ENCODE measurements at regions not wholly inside any gene's neighbourhood (a gene's known extent, or its start where the extent isn't known, plus 50 kb on each side); places are given as distances from the start of the nearest gene placed in this dataset.
A peak's percentile ranks its signal among the peaks of the same experiment; 100 is the strongest.

DNA sequence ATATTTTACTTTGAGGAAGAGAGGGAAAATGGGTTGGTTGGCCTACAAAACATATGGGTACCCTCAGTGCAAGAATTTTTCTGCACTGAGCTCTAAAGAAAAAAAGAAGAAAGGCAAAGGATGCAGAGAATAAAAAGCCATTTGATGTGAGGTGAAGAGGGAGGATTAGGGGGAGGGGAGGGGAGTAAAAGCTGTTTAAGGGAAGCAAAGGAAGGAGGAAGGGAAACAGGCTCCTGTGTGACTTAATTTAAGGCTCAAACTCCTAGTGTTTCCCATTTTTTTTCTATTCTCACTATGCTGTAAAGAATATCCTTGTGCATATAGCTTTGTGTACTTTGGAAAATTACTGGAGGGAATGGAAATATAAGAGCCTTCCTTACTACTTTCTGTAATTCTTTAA, 78.7 kb downstream of the NKX2-1 start:
- H3K27ac ChIP-seq = no peak overlapping the region
- DNase-seq (no peak), ATAC-seq (no peak)
- intact Hi-C loops (cut with DNase I) = no loop called here
- H3K9me3 ChIP-seq = no peaks in the 10 kb centered on the region
- no peak overlapping the region for H3K4me3 ChIP-seq
- H3K4me1 ChIP-seq = no peaks in the 10 kb centered on the region
- TF ChIP-seq, protein P1, sequence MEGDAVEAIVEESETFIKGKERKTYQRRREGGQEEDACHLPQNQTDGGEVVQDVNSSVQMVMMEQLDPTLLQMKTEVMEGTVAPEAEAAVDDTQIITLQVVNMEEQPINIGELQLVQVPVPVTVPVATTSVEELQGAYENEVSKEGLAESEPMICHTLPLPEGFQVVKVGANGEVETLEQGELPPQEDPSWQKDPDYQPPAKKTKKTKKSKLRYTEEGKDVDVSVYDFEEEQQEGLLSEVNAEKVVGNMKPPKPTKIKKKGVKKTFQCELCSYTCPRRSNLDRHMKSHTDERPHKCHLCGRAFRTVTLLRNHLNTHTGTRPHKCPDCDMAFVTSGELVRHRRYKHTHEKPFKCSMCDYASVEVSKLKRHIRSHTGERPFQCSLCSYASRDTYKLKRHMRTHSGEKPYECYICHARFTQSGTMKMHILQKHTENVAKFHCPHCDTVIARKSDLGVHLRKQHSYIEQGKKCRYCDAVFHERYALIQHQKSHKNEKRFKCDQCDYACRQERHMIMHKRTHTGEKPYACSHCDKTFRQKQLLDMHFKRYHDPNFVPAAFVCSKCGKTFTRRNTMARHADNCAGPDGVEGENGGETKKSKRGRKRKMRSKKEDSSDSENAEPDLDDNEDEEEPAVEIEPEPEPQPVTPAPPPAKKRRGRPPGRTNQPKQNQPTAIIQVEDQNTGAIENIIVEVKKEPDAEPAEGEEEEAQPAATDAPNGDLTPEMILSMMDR (IDR thresholded peaks at IDR 0.05) = no peak
- TF ChIP-seq POLR2A (IDR thresholded peaks at IDR 0.05) = no peak
- H3K27me3 ChIP-seq = no peaks in the 10 kb centered on the region
- H3K36me3 ChIP-seq (replicated peaks in 1 of 2; ENCODE audit: insufficient read depth in 1 of 2, low read depth in 2 of 2) = no peaks in the 10 kb centered on the region

DNA sequence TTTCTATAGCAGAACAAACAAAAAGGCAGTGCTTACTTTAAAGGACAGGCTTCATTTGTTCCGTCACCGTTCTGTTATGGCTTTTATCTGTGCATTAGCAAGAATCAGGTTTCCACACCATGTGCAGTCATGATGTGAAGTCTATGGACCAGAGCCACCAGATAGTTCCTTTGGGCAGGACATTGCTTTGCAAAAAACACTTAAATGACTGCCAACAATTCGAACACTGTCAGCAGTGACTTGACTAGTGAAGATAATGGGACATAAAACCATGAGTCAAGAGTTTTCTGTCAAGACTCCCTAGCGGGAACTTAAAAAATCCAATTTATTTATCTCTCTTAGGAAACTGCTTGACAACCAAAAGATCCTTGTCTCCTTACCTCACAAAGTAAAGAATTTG, 80.3 kb downstream of the NKX2-1 start:
- intact Hi-C loops (cut with DNase I) = no loop called here

DNA sequence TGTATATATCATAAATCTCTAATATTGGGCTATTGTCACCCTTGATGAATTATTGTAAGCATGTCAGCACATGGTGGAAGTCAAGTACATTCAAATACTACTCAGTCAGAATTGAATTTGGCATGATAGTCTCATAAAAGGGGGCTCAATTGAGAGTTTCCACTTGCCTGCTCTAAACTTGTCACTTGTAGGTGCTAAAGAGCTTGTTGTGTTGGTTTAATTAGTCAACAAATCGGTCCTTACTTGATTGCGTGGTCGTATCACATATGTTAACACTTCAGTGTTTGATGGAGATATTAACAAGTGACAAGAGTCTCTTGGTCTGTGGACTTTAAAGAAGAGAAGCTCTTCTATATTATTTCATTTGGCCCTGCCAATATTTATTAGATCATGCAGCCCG, 81.1 kb downstream of the NKX2-1 start:
- Histone ChIP-seq H3K27ac (no peak overlapping the region), H3K4me3 (no peak overlapping the region), H3K9me3 (no peaks in the 10 kb centered on the region), H3K36me3 (replicated peaks in 1 of 2; ENCODE audit: insufficient read depth in 1 of 2, low read depth in 2 of 2) (no peaks in the 10 kb centered on the region), H3K4me1 (no peaks in the 10 kb centered on the region), H3K27me3 (no peaks in the 10 kb centered on the region)
- intact Hi-C loops (cut with DNase I) = no loop called here
- 22 to 39% methylated on average over 4 of the region's 4 CpGs for WGBS, 2 donors
- no peak for DNase-seq
- TF ChIP-seq, protein P1 (IDR thresholded peaks at IDR 0.05) = no peak
- no peak for TF ChIP-seq POLR2A (IDR thresholded peaks at IDR 0.05)
- no peak for ATAC-seq

More for the DNA sequence above, 80.3 kb downstream of the NKX2-1 start:
- ATAC-seq (no peak), DNase-seq (no peak)
- Histone ChIP-seq H3K27me3 (no peaks in the 10 kb centered on the region), H3K36me3 (replicated peaks in 1 of 2; ENCODE audit: insufficient read depth in 1 of 2, low read depth in 2 of 2) (no peaks in the 10 kb centered on the region), H3K4me1 (no peaks in the 10 kb centered on the region), H3K4me3 (no peak overlapping the region), H3K27ac (no peak overlapping the region), H3K9me3 (no peaks in the 10 kb centered on the region)
- WGBS, 2 donors = 17 to 24% methylated on average over 4 of the region's 4 CpGs
- TF ChIP-seq, protein P1 (IDR thresholded peaks at IDR 0.05) = no peak

GRCh38 chr14:36430662-36431084, 89.4 kb downstream of the NKX2-1 start:
- peak in 2 of 3 donors; percentile 23 to 54 for TF ChIP-seq POLR2A (IDR thresholded peaks at IDR 0.05)
- TF ChIP-seq, protein P1 (IDR thresholded peaks at IDR 0.05) = no peak
- Histone ChIP-seq H3K27ac (peak overlapping the region in 2 of 4 donors; percentile 21 to 73), H3K9me3 (no peaks in the 10 kb centered on the region), H3K4me1 (peaks cover 16% of the 10 kb centered on the region), H3K27me3 (no peaks in the 10 kb centered on the region), H3K4me3 (no peak overlapping the region), H3K36me3 (replicated peaks in 1 of 2; ENCODE audit: insufficient read depth in 1 of 2, low read depth in 2 of 2) (no peaks in the 10 kb centered on the region)
- intact Hi-C loops (cut with DNase I) = no loop called here
- DNase-seq (peak; percentile 50 to 67 (median 59)), ATAC-seq (peak; percentile 98)
- 22 to 32% methylated on average over 5 of the region's 5 CpGs for WGBS, 2 donors

DNA sequence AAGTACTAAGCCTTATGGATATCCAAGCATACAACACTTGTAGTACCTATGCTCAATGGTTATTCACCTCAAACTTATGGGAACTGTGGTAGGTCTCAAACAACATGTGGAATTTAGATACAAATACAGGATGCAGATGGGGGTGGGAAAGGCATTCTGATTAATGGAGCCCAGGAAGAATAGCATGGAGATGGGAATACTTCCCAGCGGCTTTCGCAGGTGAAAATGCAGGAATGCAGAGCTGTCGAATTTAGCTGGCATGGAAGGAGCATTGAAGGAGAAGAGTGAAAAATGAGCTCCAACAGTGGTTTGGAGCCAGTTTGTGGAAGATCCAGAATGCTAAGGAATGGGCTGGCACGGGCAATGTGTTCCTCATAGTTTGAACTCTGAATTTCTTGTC, 89.9 kb downstream of the NKX2-1 start:
- intact Hi-C loops (cut with DNase I) = no loop called here

More for the DNA sequence above, 89.9 kb downstream of the NKX2-1 start:
- TF ChIP-seq, protein P1 (IDR thresholded peaks at IDR 0.05) = no peak
- TF ChIP-seq POLR2A (IDR thresholded peaks at IDR 0.05) = no peak
- DNase-seq = no peak
- Histone ChIP-seq H3K9me3 (no peaks in the 10 kb centered on the region), H3K4me1 (peaks cover 16% of the 10 kb centered on the region), H3K27ac (peak overlapping the region in 2 of 4 donors; percentile 5 to 73), H3K4me3 (no peak overlapping the region), H3K27me3 (no peaks in the 10 kb centered on the region), H3K36me3 (replicated peaks in 1 of 2; ENCODE audit: insufficient read depth in 1 of 2, low read depth in 2 of 2) (no peaks in the 10 kb centered on the region)
- ATAC-seq = no peak
- 39 to 50% methylated on average over 4 of the region's 4 CpGs for WGBS, 2 donors

Measured in body of pancreas (tissue), 4 donors.